ENCODE measurements at regions not wholly inside any gene's neighbourhood (a gene's known extent, or its start where the extent isn't known, plus 50 kb on each side); places are given as distances from the start of the nearest gene placed in this dataset.

GRCh38 chr5:4124221-4124970 lies 528.8 kb downstream of the IRX1 start:
- no peak for DNase-seq (ENCODE audit: low read depth)

GRCh38 chr5:4128994-4129393 lies 533.4 kb downstream of the IRX1 start:
- DNase-seq (ENCODE audit: low read depth), result no peak

- no peak for DNase-seq (ENCODE audit: low read depth)
These were observed 533.9 kb downstream of the IRX1 start for GRCh38 chr5:4129523-4129922.

GRCh38 chr5:4130819-4131218 lies 535.2 kb downstream of the IRX1 start:
- no peak for DNase-seq (ENCODE audit: low read depth)

GRCh38 chr5:4137781-4138180 lies 542.1 kb downstream of the IRX1 start:
- DNase-seq (ENCODE audit: low read depth), result no peak

- no peak for DNase-seq (ENCODE audit: low read depth)
These were observed 547.2 kb downstream of the IRX1 start for GRCh38 chr5:4142842-4143241.

- DNase-seq (ENCODE audit: low read depth), result no peak
These were observed 548.9 kb downstream of the IRX1 start for GRCh38 chr5:4144411-4145007.

GRCh38 chr5:4145511-4145910 lies 549.9 kb downstream of the IRX1 start:
- no peak for DNase-seq (ENCODE audit: low read depth)

GRCh38 chr5:4148009-4148408 lies 552.4 kb downstream of the IRX1 start:
- DNase-seq (ENCODE audit: low read depth), result no peak

- no peak for DNase-seq (ENCODE audit: low read depth)
These were observed 554.4 kb downstream of the IRX1 start for GRCh38 chr5:4150067-4150466.

- DNase-seq (ENCODE audit: low read depth), result no peak
These were observed 560.5 kb downstream of the IRX1 start for GRCh38 chr5:4156153-4156552.

GRCh38 chr5:4156889-4157288 lies 561.3 kb downstream of the IRX1 start:
- DNase-seq (ENCODE audit: low read depth), result no peak

GRCh38 chr5:4158750-4159447 lies 563.3 kb downstream of the IRX1 start:
- DNase-seq (ENCODE audit: low read depth), result no peak

- DNase-seq (ENCODE audit: low read depth), result no peak
These were observed 564.0 kb downstream of the IRX1 start for GRCh38 chr5:4159681-4160080.

- DNase-seq (ENCODE audit: low read depth), result no peak
These were observed 568.5 kb downstream of the IRX1 start for GRCh38 chr5:4164167-4164566.

GRCh38 chr5:4180703-4181102 lies 585.1 kb downstream of the IRX1 start:
- no peak for DNase-seq (ENCODE audit: low read depth)

GRCh38 chr5:4182144-4182543 lies 586.5 kb downstream of the IRX1 start:
- DNase-seq (ENCODE audit: low read depth), result no peak

- DNase-seq (ENCODE audit: low read depth), result no peak
These were observed 589.5 kb downstream of the IRX1 start for GRCh38 chr5:4185127-4185526.

- no peak for DNase-seq (ENCODE audit: low read depth)
These were observed 593.1 kb downstream of the IRX1 start for GRCh38 chr5:4188704-4189103.

- DNase-seq (ENCODE audit: low read depth), result no peak
These were observed 593.7 kb downstream of the IRX1 start for GRCh38 chr5:4189317-4189716.

- no peak for DNase-seq (ENCODE audit: low read depth)
These were observed 595.4 kb downstream of the IRX1 start for GRCh38 chr5:4191041-4191440.

GRCh38 chr5:4191703-4192102 lies 596.1 kb downstream of the IRX1 start:
- DNase-seq (ENCODE audit: low read depth), result no peak

GRCh38 chr5:4192111-4192510 lies 596.5 kb downstream of the IRX1 start:
- DNase-seq (ENCODE audit: low read depth), result no peak

Measured in HS-5 (cell line).